UCSD-AML1 (cell line): ENCODE measurements at regions not wholly inside any gene's neighbourhood (a gene's known extent, or its start where the extent isn't known, plus 50 kb on each side); places are given as distances from the start of the nearest gene placed in this dataset.

Experiments used
- DNase-seq: peaks from one replicate; lab custom pipeline; 2025; ENCODE audit not compliant: unreplicated experiment; lab: John Stamatoyannopoulos, UW

- no peak for DNase-seq
Observed at GRCh38 chr2:5370158-5370557, 322.0 kb upstream of the SOX11 start.

GRCh38 chr2:5372141-5372540, 320.0 kb upstream of the SOX11 start:
- DNase-seq = no peak

GRCh38 chr2:5373200-5373599, 319.0 kb upstream of the SOX11 start:
- DNase-seq = no peak

GRCh38 chr2:5374762-5375161, 317.4 kb upstream of the SOX11 start:
- no peak for DNase-seq

- no peak for DNase-seq
Observed at GRCh38 chr2:5377323-5377722, 314.9 kb upstream of the SOX11 start.

- no peak for DNase-seq
Observed at GRCh38 chr2:5379811-5380210, 312.4 kb upstream of the SOX11 start.

GRCh38 chr2:5385596-5385995, 306.6 kb upstream of the SOX11 start:
- no peak for DNase-seq

GRCh38 chr2:5387406-5387805, 304.8 kb upstream of the SOX11 start:
- DNase-seq = no peak

GRCh38 chr2:5389740-5390139, 302.4 kb upstream of the SOX11 start:
- no peak for DNase-seq

GRCh38 chr2:5391362-5391761, 300.8 kb upstream of the SOX11 start:
- no peak for DNase-seq

GRCh38 chr2:5392658-5393057, 299.5 kb upstream of the SOX11 start:
- no peak for DNase-seq

GRCh38 chr2:5393474-5393873, 298.7 kb upstream of the SOX11 start:
- DNase-seq = no peak

- no peak for DNase-seq
Observed at GRCh38 chr2:5394223-5394622, 298.0 kb upstream of the SOX11 start.

- DNase-seq = no peak
Observed at GRCh38 chr2:5401115-5401657, 291.0 kb upstream of the SOX11 start.

- DNase-seq = no peak
Observed at GRCh38 chr2:5403392-5403791, 288.8 kb upstream of the SOX11 start.

GRCh38 chr2:5409898-5410381, 282.2 kb upstream of the SOX11 start:
- DNase-seq = no peak

GRCh38 chr2:5410991-5411700, 281.0 kb upstream of the SOX11 start:
- no peak for DNase-seq

GRCh38 chr2:5412001-5412400, 280.2 kb upstream of the SOX11 start:
- no peak for DNase-seq

GRCh38 chr2:5433855-5434254, 258.3 kb upstream of the SOX11 start:
- no peak for DNase-seq

- DNase-seq = no peak
Observed at GRCh38 chr2:5437375-5437774, 254.8 kb upstream of the SOX11 start.

- DNase-seq = no peak
Observed at GRCh38 chr2:5440174-5440573, 252.0 kb upstream of the SOX11 start.

- no peak for DNase-seq
Observed at GRCh38 chr2:5442736-5443135, 249.4 kb upstream of the SOX11 start.

GRCh38 chr2:5444168-5444567, 248.0 kb upstream of the SOX11 start:
- DNase-seq = no peak
